ENCODE measurements at regions not wholly inside any gene's neighbourhood (a gene's known extent, or its start where the extent isn't known, plus 50 kb on each side); places are given as distances from the start of the nearest gene placed in this dataset.

GRCh38 chr10:131781076-131781475, 119.7 kb upstream of the PPP2R2D start:
- POLR2A ChIA-PET (ENCODE audit: low non-redundant PET): no interaction called here
- H3K27ac ChIP-seq: no peak overlapping the region
- TF ChIP-seq CTCF (conservative IDR thresholded peaks at IDR 0.05; ENCODE audit: low read depth): no peak
- CTCF ChIA-PET: no interaction called here
- DNase-seq (ENCODE audit: low spot score): no peak

GRCh38 chr10:131781791-131782190, 119.0 kb upstream of the PPP2R2D start:
- no peak for DNase-seq (ENCODE audit: low spot score)
- CTCF ChIA-PET: no interaction called here
- TF ChIP-seq CTCF (conservative IDR thresholded peaks at IDR 0.05; ENCODE audit: low read depth): no peak
- POLR2A ChIA-PET (ENCODE audit: low non-redundant PET): no interaction called here
- H3K27ac ChIP-seq: no peak overlapping the region

GRCh38 chr10:131784363-131785120, 116.3 kb upstream of the PPP2R2D start:
- POLR2A ChIA-PET (ENCODE audit: low non-redundant PET): no interaction called here
- CTCF ChIA-PET: no interaction called here

GRCh38 chr10:131785121-131785460, 115.7 kb upstream of the PPP2R2D start:
- H3K27ac ChIP-seq: no peak overlapping the region
- DNase-seq (ENCODE audit: low spot score): no peak
- no peak for TF ChIP-seq CTCF (conservative IDR thresholded peaks at IDR 0.05; ENCODE audit: low read depth)
- ChIA-PET CTCF (interaction anchor here (0.6 kb wide), 1 partner anchor 58 kb away, joined by 3 read pairs; no protein-coding TSS in a partner anchor), POLR2A (ENCODE audit: low non-redundant PET) (no interaction called here)

More at GRCh38 chr10:131784363-131785120, 116.3 kb upstream of the PPP2R2D start:
- TF ChIP-seq CTCF (conservative IDR thresholded peaks at IDR 0.05; ENCODE audit: low read depth): no peak
- no peak overlapping the region for H3K27ac ChIP-seq
- DNase-seq (ENCODE audit: low spot score): no peak

- TF ChIP-seq CTCF (conservative IDR thresholded peaks at IDR 0.05; ENCODE audit: low read depth): peak; percentile 71
- ChIA-PET CTCF (interaction anchor here (0.6 to 1.4 kb wide), 8 partner anchors 88 to 988 kb away, joined by 3 to 5 read pairs (median 3); no protein-coding TSS in a partner anchor), POLR2A (ENCODE audit: low non-redundant PET) (no interaction called here)
- DNase-seq (ENCODE audit: low spot score): peak; percentile 44
- H3K27ac ChIP-seq: no peak overlapping the region
Measured at GRCh38 chr10:131786756-131787605, 113.8 kb upstream of the PPP2R2D start.

- no peak overlapping the region for H3K27ac ChIP-seq
- DNase-seq (ENCODE audit: low spot score): no peak
- no peak for TF ChIP-seq CTCF (conservative IDR thresholded peaks at IDR 0.05; ENCODE audit: low read depth)
- ChIA-PET CTCF (interaction anchor here (0.5 to 1.0 kb wide), 3 partner anchors 87 to 428 kb away, joined by 3 to 4 read pairs (median 3); no protein-coding TSS in a partner anchor), POLR2A (ENCODE audit: low non-redundant PET) (no interaction called here)
Measured at GRCh38 chr10:131787961-131788360, 112.8 kb upstream of the PPP2R2D start.
